Fibroblast of peridontal ligament (primary cell): ENCODE measurements at regions not wholly inside any gene's neighbourhood (a gene's known extent, or its start where the extent isn't known, plus 50 kb on each side); places are given as distances from the start of the nearest gene placed in this dataset.

Source experiments
- DNase-seq: peaks from one replicate; pipeline ENCODE4 v3.0.0-alpha.2; 2010; ENCODE audit errors: extremely low read depth

- DNase-seq, result no peak
These were observed 249.3 kb downstream of the ATP23 start for GRCh38 chr12:58190618-58191017.

GRCh38 chr12:58196971-58197370, 255.6 kb downstream of the ATP23 start:
- no peak for DNase-seq

GRCh38 chr12:58202933-58203718, 261.8 kb downstream of the ATP23 start:
- DNase-seq, result no peak

GRCh38 chr12:58204071-58204470, 262.7 kb downstream of the ATP23 start:
- peak; percentile 1 for DNase-seq

- DNase-seq, result no peak
These were observed 265.5 kb downstream of the ATP23 start for GRCh38 chr12:58206876-58207275.

DNA sequence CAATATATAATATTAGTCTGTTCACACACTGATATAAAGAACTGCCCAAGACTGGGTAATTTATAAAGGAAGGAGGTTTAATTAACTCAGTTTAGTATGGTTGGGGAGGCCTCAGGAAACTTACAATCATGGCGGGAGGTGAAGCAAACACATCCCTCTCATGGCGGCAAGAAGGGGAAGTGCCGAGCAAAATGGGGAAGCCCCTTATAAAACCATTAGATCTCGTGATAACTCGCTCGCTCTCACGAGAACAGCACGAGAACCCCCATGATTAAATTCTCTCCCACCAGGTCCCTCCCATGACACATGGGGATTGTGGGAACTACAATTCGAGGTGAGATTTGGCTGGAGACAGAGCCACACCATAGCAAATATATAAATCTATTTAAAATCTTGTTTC, 269.8 kb downstream of the ATP23 start:
- no peak for DNase-seq

DNA sequence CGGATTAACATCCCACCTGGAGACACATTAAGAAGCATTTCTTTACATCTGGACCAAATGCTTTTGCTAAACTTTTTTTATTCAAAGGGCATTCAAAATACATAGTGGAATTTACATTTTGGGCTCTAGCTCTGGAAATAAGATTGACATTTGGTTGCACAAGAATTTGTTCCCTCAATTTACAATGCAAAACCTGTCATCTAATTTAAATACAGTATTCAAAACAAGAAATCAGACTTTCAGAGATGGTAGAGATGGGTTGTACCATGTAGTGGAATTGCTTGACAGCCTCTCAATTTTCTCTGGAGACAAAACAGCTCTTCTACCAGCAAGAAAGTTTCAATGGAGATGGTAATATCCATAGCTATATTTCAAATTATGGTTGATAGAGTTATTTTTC, 275.8 kb downstream of the ATP23 start:
- DNase-seq, result no peak

- no peak for DNase-seq
These were observed 283.3 kb downstream of the ATP23 start for GRCh38 chr12:58224536-58225105.

GRCh38 chr12:58225203-58225877, 284.0 kb downstream of the ATP23 start:
- no peak for DNase-seq

GRCh38 chr12:58233886-58234285, 292.5 kb downstream of the ATP23 start:
- DNase-seq, result no peak

GRCh38 chr12:58238411-58238810, 297.0 kb downstream of the ATP23 start:
- no peak for DNase-seq

- DNase-seq, result no peak
These were observed 299.7 kb downstream of the ATP23 start for GRCh38 chr12:58241099-58241498.

DNA sequence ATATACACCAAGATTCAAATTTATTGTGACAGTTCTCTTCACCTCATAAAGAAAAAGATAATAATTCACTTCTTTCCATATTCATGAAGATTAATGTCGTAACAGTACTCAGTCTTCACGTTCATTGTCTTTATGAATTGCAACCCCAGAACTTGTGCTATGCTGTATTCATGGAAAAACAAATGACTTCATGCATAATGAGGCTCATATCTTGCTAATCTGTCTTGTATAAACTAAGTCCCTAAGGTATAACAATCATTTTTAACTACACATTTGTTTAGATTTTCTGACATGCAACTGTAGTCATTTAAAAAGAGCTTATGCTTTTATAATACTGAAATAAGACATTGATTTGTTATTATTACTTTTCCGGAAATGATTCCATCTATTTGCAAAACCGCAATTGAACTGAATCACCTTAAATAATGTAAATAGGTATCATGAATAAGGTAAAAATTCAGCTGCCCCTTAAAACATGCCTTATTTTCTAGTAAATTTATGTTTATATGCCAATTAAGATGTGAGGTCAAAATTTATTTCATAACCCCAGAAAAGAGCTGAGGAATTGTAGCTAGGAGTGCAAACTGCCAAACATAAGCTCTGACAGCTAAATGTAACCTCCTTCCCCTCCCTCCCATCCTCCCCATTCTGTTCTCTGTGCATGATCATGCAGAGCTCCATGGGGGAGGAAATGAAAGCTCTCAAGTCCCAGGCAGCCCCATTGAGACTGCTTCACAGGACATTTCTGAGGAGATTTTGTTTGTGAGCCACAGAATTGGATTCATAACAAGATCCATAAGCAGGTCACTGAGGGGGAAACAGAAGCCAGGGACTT, 301.6 kb downstream of the ATP23 start:
- peak; percentile 54 for DNase-seq

DNA sequence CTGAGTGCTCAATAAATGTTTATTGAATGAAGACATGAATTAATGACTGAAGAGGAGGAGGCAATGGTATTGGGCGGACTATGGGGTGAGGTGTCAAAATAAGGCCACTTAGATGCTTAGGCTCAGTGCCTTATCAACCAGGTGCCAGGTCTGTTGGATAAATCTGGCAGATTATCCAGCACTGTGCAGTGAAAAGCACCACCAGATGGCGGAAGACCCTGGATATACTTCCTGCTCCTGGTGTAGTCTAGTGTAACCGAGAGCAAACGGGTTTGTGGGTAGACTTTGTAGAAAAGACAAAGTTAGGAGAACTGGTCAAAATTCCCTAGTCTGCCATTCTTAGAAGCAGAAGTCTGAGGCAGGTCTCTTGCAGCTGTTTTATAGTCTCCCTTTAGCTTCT, 306.3 kb downstream of the ATP23 start:
- no peak for DNase-seq

- DNase-seq, result no peak
These were observed 307.2 kb downstream of the ATP23 start for GRCh38 chr12:58248599-58248998.

DNA sequence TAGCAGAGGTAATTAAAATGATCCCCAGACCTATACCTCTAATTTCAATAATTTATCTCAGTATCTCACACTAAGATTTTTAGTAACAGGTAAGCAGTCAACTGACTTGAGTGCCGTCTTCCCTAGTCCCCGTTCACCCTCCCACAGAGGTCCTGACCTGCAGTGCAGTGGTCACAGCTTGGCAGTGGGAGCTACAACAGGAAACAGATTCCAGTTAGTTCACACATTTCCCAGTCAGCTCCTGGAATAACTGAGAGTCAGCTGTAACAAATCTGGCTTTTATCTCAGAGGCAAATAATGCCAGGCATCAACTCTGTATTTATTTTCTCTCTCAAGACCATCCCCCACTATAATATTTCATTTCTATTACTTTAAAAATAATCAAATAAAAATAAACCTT, 308.2 kb downstream of the ATP23 start:
- no peak for DNase-seq

DNA sequence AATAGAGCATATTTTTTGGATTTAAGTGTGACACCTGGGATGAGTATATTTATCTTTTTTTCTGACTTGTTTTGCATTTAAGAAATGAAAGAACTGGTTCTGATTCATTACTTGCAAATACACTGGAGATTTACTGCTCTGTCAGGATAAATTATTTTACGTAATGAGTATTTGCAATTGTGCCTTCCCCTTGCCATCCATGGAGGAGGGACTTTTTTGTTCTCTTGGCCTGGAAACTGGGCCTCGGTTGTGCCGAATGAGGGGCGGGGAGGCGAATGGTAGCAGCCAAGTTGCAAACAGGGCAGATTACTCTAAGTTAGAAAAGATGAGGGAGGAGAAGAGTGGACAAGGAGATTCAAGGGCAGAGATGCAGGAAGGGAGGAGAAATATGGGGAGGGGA, 308.7 kb downstream of the ATP23 start:
- DNase-seq, result no peak

DNA sequence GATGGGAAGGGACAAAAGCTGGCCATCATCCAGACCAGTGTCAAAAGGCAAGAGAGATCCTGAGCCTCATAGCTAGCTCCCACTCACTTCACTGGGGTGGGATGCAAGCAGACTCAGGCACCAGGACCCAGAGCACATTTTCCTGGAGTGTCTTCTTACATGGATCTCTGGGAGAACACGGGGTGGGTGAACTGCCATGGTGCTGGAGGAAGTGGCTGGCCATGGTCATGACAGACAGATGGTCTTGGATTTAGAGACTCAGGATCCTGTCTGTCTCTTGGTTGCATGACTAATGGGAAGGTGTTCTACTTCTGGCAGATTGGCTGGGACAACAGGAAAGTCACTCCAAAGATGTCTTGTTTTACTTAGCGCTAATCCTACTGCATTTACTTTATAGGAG, 311.5 kb downstream of the ATP23 start:
- no peak for DNase-seq

GRCh38 chr12:58253663-58254062, 312.3 kb downstream of the ATP23 start:
- DNase-seq, result no peak

DNA sequence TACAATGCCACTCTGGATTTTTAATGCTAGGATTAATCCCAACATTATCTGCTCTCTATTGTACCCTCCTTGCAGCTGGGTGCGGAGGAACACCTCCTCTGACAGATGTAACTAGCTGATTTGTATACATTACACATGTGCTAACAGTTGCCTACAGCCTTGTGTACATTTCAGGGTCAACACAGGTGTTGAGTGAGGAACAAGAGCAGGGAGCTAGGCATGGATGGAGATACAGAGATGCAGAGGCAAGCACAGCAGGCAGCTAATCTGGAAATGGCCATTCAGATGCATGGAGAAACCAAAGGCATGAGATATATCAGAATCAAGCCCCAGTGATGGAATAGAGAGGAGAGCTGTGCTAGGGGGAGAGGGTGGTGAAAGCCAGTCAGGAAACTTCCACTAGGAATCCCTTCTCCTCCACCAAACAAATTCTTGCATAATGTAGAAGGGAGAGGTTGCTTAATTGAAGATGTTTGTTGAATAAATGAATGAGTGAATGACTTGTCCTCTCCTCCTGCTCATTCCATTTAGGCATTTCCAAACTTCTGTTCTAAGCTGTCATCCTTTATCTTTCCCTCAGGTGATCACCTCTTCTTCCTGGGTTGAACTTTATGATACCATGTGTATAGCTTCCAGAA, 313.2 kb downstream of the ATP23 start:
- no peak for DNase-seq

DNA sequence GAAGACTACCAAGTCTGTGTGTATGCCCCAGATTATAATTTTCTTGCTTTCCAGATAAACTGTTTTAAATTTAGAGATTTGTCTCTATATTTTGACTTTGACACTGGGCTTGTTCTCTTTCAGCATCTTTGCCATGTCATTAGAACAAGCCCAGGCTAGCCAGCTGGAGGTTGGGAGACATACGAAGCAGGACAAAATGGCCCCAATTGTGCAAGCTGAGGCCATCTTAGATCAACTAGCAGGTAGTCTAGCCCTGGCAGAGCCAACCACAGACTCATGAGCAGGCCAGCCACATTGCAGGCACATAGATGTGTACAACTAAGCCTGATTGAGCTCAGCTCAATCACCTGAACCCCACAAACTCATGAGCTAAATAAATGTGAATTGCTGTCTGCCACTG, 321.4 kb downstream of the ATP23 start:
- DNase-seq, result no peak

GRCh38 chr12:58263816-58264215, 322.4 kb downstream of the ATP23 start:
- DNase-seq, result no peak
